ENCODE measurements at regions not wholly inside any gene's neighbourhood (a gene's known extent, or its start where the extent isn't known, plus 50 kb on each side); places are given as distances from the start of the nearest gene placed in this dataset.

- no peaks in the 10 kb centered on the region for H3K4me1 ChIP-seq (ENCODE audit: low read depth)
- H3K9me3 ChIP-seq: no peaks in the 10 kb centered on the region
- ATAC-seq (no peak), DNase-seq (no peak)
- intact Hi-C loops (cut with DNase I, micrococcal nuclease): no loop called here
- no peak overlapping the region for H3K4me3 ChIP-seq
- TF ChIP-seq CTCF (IDR thresholded peaks at IDR 0.05): no peak
- no peaks in the 10 kb centered on the region for H3K36me3 ChIP-seq (ENCODE audit: low read depth)
Measured at GRCh38 chr12:22740656-22741355, 115.8 kb downstream of the ETNK1 start.

GRCh38 chr12:22743700-22744099 lies 118.7 kb downstream of the ETNK1 start:
- H3K9me3 ChIP-seq: no peaks in the 10 kb centered on the region
- intact Hi-C loops (cut with DNase I, micrococcal nuclease): no loop called here
- no peak for DNase-seq
- no peak for TF ChIP-seq CTCF (IDR thresholded peaks at IDR 0.05)
- no peak overlapping the region for H3K4me3 ChIP-seq
- H3K36me3 ChIP-seq (ENCODE audit: low read depth): no peaks in the 10 kb centered on the region
- no peaks in the 10 kb centered on the region for H3K4me1 ChIP-seq (ENCODE audit: low read depth)
- ATAC-seq: no peak

DNA sequence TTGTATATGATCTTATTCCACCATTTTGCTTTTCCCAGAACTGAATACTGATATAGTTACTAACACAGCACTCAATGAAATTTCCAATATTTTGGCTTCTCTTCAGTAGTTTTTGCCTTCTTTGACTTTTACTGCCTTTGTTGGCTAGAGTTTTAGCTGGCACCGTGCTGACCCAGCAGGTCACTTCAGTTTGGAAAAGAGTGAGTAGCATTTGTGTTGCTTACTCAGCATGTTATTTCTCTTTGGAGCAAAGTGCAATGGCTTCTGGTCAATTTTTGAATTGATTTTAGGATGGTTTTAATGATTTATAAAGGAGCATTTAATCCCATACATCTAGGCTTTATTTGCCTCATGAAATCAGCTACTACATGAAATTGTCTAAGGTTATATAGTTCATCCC lies 119.2 kb downstream of the ETNK1 start:
- no peak for DNase-seq
- H3K36me3 ChIP-seq (ENCODE audit: low read depth): no peaks in the 10 kb centered on the region
- intact Hi-C loops (cut with DNase I, micrococcal nuclease): no loop called here
- no peak for TF ChIP-seq CTCF (IDR thresholded peaks at IDR 0.05)
- H3K4me3 ChIP-seq: no peak overlapping the region
- H3K4me1 ChIP-seq (ENCODE audit: low read depth): no peaks in the 10 kb centered on the region
- no peak for ATAC-seq
- no peaks in the 10 kb centered on the region for H3K9me3 ChIP-seq

- intact Hi-C loops (cut with DNase I, micrococcal nuclease): no loop called here
- Histone ChIP-seq H3K4me3 (no peak overlapping the region), H3K36me3 (ENCODE audit: low read depth) (no peaks in the 10 kb centered on the region), H3K9me3 (no peaks in the 10 kb centered on the region), H3K4me1 (ENCODE audit: low read depth) (no peaks in the 10 kb centered on the region)
- TF ChIP-seq CTCF (IDR thresholded peaks at IDR 0.05): no peak
- DNase-seq: no peak
- ATAC-seq: no peak
Measured at GRCh38 chr12:22746720-22747119, 121.7 kb downstream of the ETNK1 start.

DNA sequence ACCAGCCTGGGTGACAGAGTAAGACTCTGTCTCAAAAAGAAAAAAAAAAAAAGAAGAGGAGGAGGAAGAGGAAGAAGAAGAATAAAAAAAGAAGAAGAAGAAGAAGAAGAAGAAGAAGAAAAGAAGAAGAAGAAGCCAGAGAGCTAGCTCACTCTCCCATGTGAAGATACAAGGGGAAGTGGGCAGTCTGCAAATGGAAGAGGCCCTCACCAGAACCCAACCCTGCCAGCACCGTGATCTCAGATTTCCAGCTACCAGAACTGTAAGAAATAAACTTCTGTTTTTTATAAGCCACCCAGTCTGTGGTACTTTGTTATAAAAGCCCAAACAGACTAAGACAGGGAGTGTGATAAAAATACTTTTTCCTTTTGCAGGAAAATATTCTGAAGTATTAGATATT lies 130.7 kb downstream of the ETNK1 start:
- Histone ChIP-seq H3K4me3 (no peak overlapping the region), H3K9me3 (no peaks in the 10 kb centered on the region), H3K36me3 (ENCODE audit: low read depth) (no peaks in the 10 kb centered on the region), H3K4me1 (ENCODE audit: low read depth) (no peaks in the 10 kb centered on the region)
- intact Hi-C loops (cut with DNase I, micrococcal nuclease): no loop called here
- no peak for TF ChIP-seq CTCF (IDR thresholded peaks at IDR 0.05)
- DNase-seq (no peak), ATAC-seq (no peak)
